CD14-positive monocyte (primary cell): ENCODE measurements at regions not wholly inside any gene's neighbourhood (a gene's known extent, or its start where the extent isn't known, plus 50 kb on each side); places are given as distances from the start of the nearest gene placed in this dataset.

Experiments used
- DNase-seq, 3 donors: peaks; one replicate each; pipeline ENCODE4 v3.0.0-alpha.2; 2011 to 2022
- H2AFZ ChIP-seq: 2 replicates; pipeline ENCODE4 v1.6.0; 2012; ENCODE audit warnings: mild to moderate bottlenecking, low read depth, low read length, inconsistent platforms; ENCODE audit not compliant: insufficient read depth, poor library complexity, severe bottlenecking
- H3K27ac ChIP-seq, 2 donors: 1 replicate in 1 of 2; 2 replicates in 1 of 2; pipeline ENCODE4 v1.5.1; 2012 to 2013; ENCODE audit warnings: low read length in 2 of 2, control low read depth in 1 of 2, inconsistent platforms in 1 of 2, low read depth in 1 of 2, mild to moderate bottlenecking in 1 of 2
- H3K27me3 ChIP-seq, 2 donors: one replicate each; pipeline versions ENCODE4 v1.6.0 to v1.6.1; 2011 to 2013; ENCODE audit warnings: low read length in 2 of 2; ENCODE audit not compliant: control insufficient read depth in 2 of 2, insufficient read depth in 2 of 2
- H3K36me3 ChIP-seq, 2 donors: replicated peaks in 1 of 2; 1 replicate in 1 of 2; 2 replicates in 1 of 2; pipeline versions ENCODE4 v1.5.1 to v1.6.1; 2012 to 2013; ENCODE audit warnings: low read length in 2 of 2, control low read depth in 1 of 2, inconsistent platforms in 1 of 2, mild to moderate bottlenecking in 1 of 2; ENCODE audit not compliant: insufficient read depth in 2 of 2, control insufficient read depth in 1 of 2
- H3K4me1 ChIP-seq, 2 donors: 1 replicate in 1 of 2; 2 replicates in 1 of 2; pipeline versions ENCODE4 v1.5.1 to v1.6.1; 2012 to 2013; ENCODE audit warnings: low read length in 2 of 2, control low read depth in 1 of 2, inconsistent platforms in 1 of 2, mild to moderate bottlenecking in 1 of 2, moderate library complexity in 1 of 2; ENCODE audit not compliant: insufficient read depth in 2 of 2, control insufficient read depth in 1 of 2
- H3K4me2 ChIP-seq: replicated peaks from 2 replicates; pipeline ENCODE3; 2012; ENCODE audit warnings: low read length, moderate library complexity, mild to moderate bottlenecking; ENCODE audit not compliant: poor library complexity, severe bottlenecking; ENCODE audit errors: extremely low read depth
- H3K4me3 ChIP-seq, 3 experiments: fragments of 200-600 bp in 1 of 3; sonication (generic) in 1 of 3; replicated peaks in 1 of 3; 1 replicate in 2 of 3; 2 replicates in 1 of 3; pipeline ENCODE4 v1.5.1; 2011 to 2013; ENCODE audit warnings: low read length in 3 of 3, mild to moderate bottlenecking in 3 of 3, control low read depth in 2 of 3, low read depth in 2 of 3, inconsistent platforms in 1 of 3, moderate library complexity in 1 of 3
- H3K79me2 ChIP-seq: 2 replicates; pipeline ENCODE4 v1.6.0; 2012; ENCODE audit warnings: mild to moderate bottlenecking, control low read depth, inconsistent platforms, low read length, moderate library complexity; ENCODE audit not compliant: insufficient read depth
- H3K9ac ChIP-seq: 2 replicates; pipeline ENCODE4 v1.6.0; 2017; ENCODE audit warnings: low read length, mild to moderate bottlenecking; ENCODE audit not compliant: insufficient read depth, poor library complexity, severe bottlenecking
- H3K9me3 ChIP-seq, 2 donors: replicated peaks in 1 of 2; 1 replicate in 1 of 2; 2 replicates in 1 of 2; pipeline versions ENCODE4 v1.5.1 to v1.6.1; 2012 to 2013; ENCODE audit warnings: low read length in 2 of 2, control low read depth in 1 of 2; ENCODE audit not compliant: control insufficient read depth in 1 of 2, insufficient read depth in 1 of 2
- H4K20me1 ChIP-seq: 2 replicates; pipeline ENCODE4 v1.6.0; 2012; ENCODE audit warnings: mild to moderate bottlenecking, low read length, control low read depth, moderate library complexity; ENCODE audit not compliant: insufficient read depth
- H3K27ac Mint-ChIP-seq, 7 donors: one replicate each; pipeline ENCODE4 v1.8.0; 2020; ENCODE audit warnings: mild to moderate bottlenecking in 7 of 7, mixed read lengths in 7 of 7, moderate library complexity in 6 of 7, inconsistent platforms in 2 of 7
- H3K27me3 Mint-ChIP-seq, 3 donors: one replicate each; pipeline ENCODE4 v1.8.0; 2021 to 2022; ENCODE audit warnings: low read depth in 3 of 3, mild to moderate bottlenecking in 3 of 3, mixed read lengths in 3 of 3, moderate library complexity in 3 of 3, inconsistent platforms in 1 of 3
- H3K36me3 Mint-ChIP-seq, 2 donors: one replicate each; pipeline ENCODE4 v1.8.0; 2020; ENCODE audit warnings: mixed read lengths in 2 of 2, inconsistent platforms in 1 of 2, mild to moderate bottlenecking in 1 of 2
- H3K4me1 Mint-ChIP-seq: one replicate; pipeline ENCODE4 v1.8.0; 2020; ENCODE audit warnings: mild to moderate bottlenecking, mixed read lengths
- H3K4me3 Mint-ChIP-seq, 2 donors: one replicate each; pipeline ENCODE4 v1.8.0; 2020; ENCODE audit warnings: mild to moderate bottlenecking in 2 of 2, mixed read lengths in 2 of 2, moderate library complexity in 1 of 2
- H3K9me3 Mint-ChIP-seq, 7 donors: one replicate each; pipeline ENCODE4 v1.8.0; 2020 to 2022; ENCODE audit warnings: mixed read lengths in 7 of 7, mild to moderate bottlenecking in 6 of 7, moderate library complexity in 6 of 7, inconsistent platforms in 2 of 7
- WGBS: methylation state at CpG from one replicate; pipeline ENCODE4 v1.1.5; 2013; ENCODE audit warnings: missing lambda C conversion rate; ENCODE audit not compliant: insufficient coverage; 5-methylcytosine and 5-hydroxymethylcytosine counted together
- intact Hi-C, 2 donors: fragments of 100-400 bp; cut with micrococcal nuclease; formaldehyde crosslinking; loops; one replicate each; pipeline versions ENCODE4 v1.15.0 to v1.15.1; 2023
- TF ChIP-seq, protein P1 (sequence below): fragments of 200-600 bp; IDR thresholded peaks from one replicate; pipeline ENCODE4 v1.8.0; 2022; ENCODE audit warnings: antibody characterized with exemption, mild to moderate bottlenecking

DNA sequence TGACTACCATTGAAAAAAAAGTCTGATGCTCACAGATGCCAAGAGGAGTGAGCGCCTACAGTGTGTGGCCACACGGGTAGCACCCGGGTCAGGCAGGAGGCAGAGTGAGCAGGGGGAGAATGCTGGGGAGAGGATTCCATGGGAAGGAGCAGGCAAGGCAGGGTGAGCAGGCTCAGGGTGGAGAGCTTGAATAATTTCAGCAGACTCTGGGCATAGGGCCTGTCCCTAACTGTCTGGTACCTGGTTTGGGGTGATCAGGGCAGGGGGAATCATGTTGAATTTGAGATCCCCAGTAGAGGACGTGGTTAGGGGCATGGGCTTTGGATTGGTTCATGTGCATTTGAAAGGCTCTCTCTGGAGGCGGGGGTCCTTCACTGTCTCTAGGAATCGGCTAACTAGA is 51.2 kb upstream of the TLR3 start:
- no peak overlapping the region for H3K27ac ChIP-seq
- WGBS = 91% methylated on average over 4 of the region's 6 CpGs
- TF ChIP-seq, protein P1, sequence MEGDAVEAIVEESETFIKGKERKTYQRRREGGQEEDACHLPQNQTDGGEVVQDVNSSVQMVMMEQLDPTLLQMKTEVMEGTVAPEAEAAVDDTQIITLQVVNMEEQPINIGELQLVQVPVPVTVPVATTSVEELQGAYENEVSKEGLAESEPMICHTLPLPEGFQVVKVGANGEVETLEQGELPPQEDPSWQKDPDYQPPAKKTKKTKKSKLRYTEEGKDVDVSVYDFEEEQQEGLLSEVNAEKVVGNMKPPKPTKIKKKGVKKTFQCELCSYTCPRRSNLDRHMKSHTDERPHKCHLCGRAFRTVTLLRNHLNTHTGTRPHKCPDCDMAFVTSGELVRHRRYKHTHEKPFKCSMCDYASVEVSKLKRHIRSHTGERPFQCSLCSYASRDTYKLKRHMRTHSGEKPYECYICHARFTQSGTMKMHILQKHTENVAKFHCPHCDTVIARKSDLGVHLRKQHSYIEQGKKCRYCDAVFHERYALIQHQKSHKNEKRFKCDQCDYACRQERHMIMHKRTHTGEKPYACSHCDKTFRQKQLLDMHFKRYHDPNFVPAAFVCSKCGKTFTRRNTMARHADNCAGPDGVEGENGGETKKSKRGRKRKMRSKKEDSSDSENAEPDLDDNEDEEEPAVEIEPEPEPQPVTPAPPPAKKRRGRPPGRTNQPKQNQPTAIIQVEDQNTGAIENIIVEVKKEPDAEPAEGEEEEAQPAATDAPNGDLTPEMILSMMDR = no peak

DNA sequence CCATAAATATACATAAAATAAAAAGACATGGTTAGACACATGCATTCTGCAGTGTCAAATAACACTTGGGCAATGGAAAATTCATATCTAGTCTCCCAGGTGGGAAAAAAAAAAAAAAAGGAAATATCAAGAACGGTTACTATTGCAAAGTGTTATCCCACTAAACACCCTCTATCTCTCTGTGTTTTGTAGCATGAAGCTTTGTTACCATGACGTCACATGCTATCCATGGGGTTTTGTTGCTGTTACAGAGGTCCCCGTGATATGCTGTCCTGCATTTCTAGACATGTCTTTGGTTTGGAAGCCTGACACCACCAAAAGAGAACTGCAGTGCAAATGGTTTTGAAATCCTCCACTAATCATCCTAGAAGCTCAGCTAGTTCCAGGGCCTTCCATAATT is 50.7 kb upstream of the TLR3 start:
- no peaks in the 10 kb centered on the region for H3K4me1 ChIP-seq
- peaks cover 6 to 11% (median 7%) of the 10 kb centered on the region in 3 donors for H3K27me3 Mint-ChIP-seq
- H3K27ac ChIP-seq = no peak overlapping the region
- intact Hi-C loops = no loop called here
- WGBS = 91% methylated on average over 2 of the region's 3 CpGs
- no peak overlapping the region for H3K4me2 ChIP-seq
- no peak for DNase-seq
- H3K36me3 ChIP-seq = no peaks in the 10 kb centered on the region
- no peaks in the 10 kb centered on the region for H4K20me1 ChIP-seq
- H3K79me2 ChIP-seq = no peaks in the 10 kb centered on the region
- no peak overlapping the region for H3K9ac ChIP-seq
- H3K27ac Mint-ChIP-seq = no peak overlapping the region
- H3K9me3 ChIP-seq = no peaks in the 10 kb centered on the region
- H3K4me3 ChIP-seq = no peak overlapping the region
- no peaks in the 10 kb centered on the region for H3K36me3 Mint-ChIP-seq
- H2AFZ ChIP-seq = no peak overlapping the region
- H3K9me3 Mint-ChIP-seq = peaks cover 0 to 1% (median 0%) of the 10 kb centered on the region in 7 donors
- H3K27me3 ChIP-seq = peaks cover 0 to 3% of the 10 kb centered on the region in 2 donors
- TF ChIP-seq, protein P1 = no peak
- no peaks in the 10 kb centered on the region for H3K4me1 Mint-ChIP-seq
- no peak overlapping the region for H3K4me3 Mint-ChIP-seq

More for the DNA sequence above, 51.2 kb upstream of the TLR3 start:
- no peak for DNase-seq
- Histone ChIP-seq H3K4me1 (no peaks in the 10 kb centered on the region), H4K20me1 (no peaks in the 10 kb centered on the region), H3K4me2 (no peak overlapping the region), H3K79me2 (no peaks in the 10 kb centered on the region), H3K9me3 (no peaks in the 10 kb centered on the region), H3K9ac (no peak overlapping the region), H3K4me3 (no peak overlapping the region), H2AFZ (no peak overlapping the region), H3K36me3 (no peaks in the 10 kb centered on the region), H3K27me3 (peaks cover 0 to 3% of the 10 kb centered on the region in 2 donors)
- no peak overlapping the region for H3K27ac Mint-ChIP-seq
- no peaks in the 10 kb centered on the region for H3K36me3 Mint-ChIP-seq
- H3K4me1 Mint-ChIP-seq = no peaks in the 10 kb centered on the region
- H3K27me3 Mint-ChIP-seq = peaks cover 6 to 10% (median 7%) of the 10 kb centered on the region in 3 donors
- peaks cover 0 to 1% (median 0%) of the 10 kb centered on the region in 7 donors for H3K9me3 Mint-ChIP-seq
- intact Hi-C loops = no loop called here
- no peak overlapping the region for H3K4me3 Mint-ChIP-seq
